ENCODE measurements at regions not wholly inside any gene's neighbourhood (a gene's known extent, or its start where the extent isn't known, plus 50 kb on each side); places are given as distances from the start of the nearest gene placed in this dataset.

- POLR2A ChIA-PET (ENCODE audit: partially characterized antibody), result no interaction called here
- TF ChIP-seq CHD1 (IDR thresholded peaks at IDR 0.05; ENCODE audit: low read depth, low read length), result no peak
- no peak for TF ChIP-seq USF2 (IDR thresholded peaks at IDR 0.05; ENCODE audit: low read length)
- no peak for TF ChIP-seq POLR2AphosphoS5 (IDR thresholded peaks at IDR 0.05; ENCODE audit: low read depth, low read length)
- TF ChIP-seq SRF (IDR thresholded peaks at IDR 0.05; ENCODE audit: low read depth, low read length), result no peak
- no peak for TF ChIP-seq TAF1 (IDR thresholded peaks at IDR 0.05; ENCODE audit: low read depth, low read length)
- no peak for TF ChIP-seq RAD21 (IDR thresholded peaks at IDR 0.05 in 1 of 2, conservative IDR thresholded peaks at IDR 0.05 in 1 of 2; ENCODE audit: low read depth in 2 of 2, low read length in 2 of 2)
- TF ChIP-seq KDM4A (IDR thresholded peaks at IDR 0.05; ENCODE audit: low read depth, low read length, severe bottlenecking), result no peak
- no peak for TF ChIP-seq HDAC6 (IDR thresholded peaks at IDR 0.05; ENCODE audit: low read depth, low read length)
- no peak for TF ChIP-seq POLR2A (IDR thresholded peaks at IDR 0.05; ENCODE audit: control extremely low read depth in 1 of 2, low read depth in 2 of 2, low read length in 2 of 2)
- no peak for TF ChIP-seq E2F6 (IDR thresholded peaks at IDR 0.05)
- no peak for TF ChIP-seq SUZ12 (IDR thresholded peaks at IDR 0.05; ENCODE audit: low read length)
- no peak for TF ChIP-seq SIRT6 (IDR thresholded peaks at IDR 0.05; ENCODE audit: low read length)
These were observed 154.9 kb upstream of the KLF12 start for GRCh38 chr13:74289107-74289506.

More at GRCh38 chr13:74289107-74289506, 154.9 kb upstream of the KLF12 start:
- no peak overlapping the region for H4K5ac ChIP-seq (ENCODE audit: insufficient read length, low read depth, low read length)
- DNase-seq (ENCODE audit: low read depth in 1 of 2, low spot score in 2 of 2) (no peak), FAIRE-seq (no peak)
- H2BK12ac ChIP-seq (ENCODE audit: low read depth, low read length), result no peak overlapping the region
- no peak overlapping the region for H3K27ac ChIP-seq (ENCODE audit: low read depth, low read length)
- no peak overlapping the region for H2AK5ac ChIP-seq (ENCODE audit: low read depth, low read length)
- no peak overlapping the region for H3K14ac ChIP-seq (ENCODE audit: insufficient read length)
- H3K4me3 ChIP-seq (ENCODE audit: extremely low read depth in 1 of 4, insufficient read depth in 2 of 4, low read depth in 3 of 4, low read length in 4 of 4), result no peak overlapping the region
- H3K56ac ChIP-seq (replicated peaks; ENCODE audit: insufficient read length, low read depth, low read length), result no peak overlapping the region
- no peak overlapping the region for H3K4ac ChIP-seq (replicated peaks; ENCODE audit: insufficient read length, low read depth, low read length)
- no peaks in the 10 kb centered on the region; the same call in 1 of the 2 replicates for H3K23me2 ChIP-seq (ENCODE audit: low read depth, low read length)
- H3K79me2 ChIP-seq (ENCODE audit: control insufficient read depth in 1 of 2, insufficient read depth in 2 of 2, low read length in 2 of 2), result no peaks in the 10 kb centered on the region
- H3K9me3 ChIP-seq (ENCODE audit: insufficient read depth in 2 of 2, low read depth in 1 of 2, low read length in 1 of 2), result no peaks in the 10 kb centered on the region
- peaks cover 0 to 1% (median 0%) of the 10 kb centered on the region in 4 experiments; a peak in 1 of 7 replicates for H3K27me3 ChIP-seq (replicated peaks in 1 of 4; ENCODE audit: control insufficient read depth in 3 of 4, extremely low read depth in 1 of 4, insufficient read depth in 3 of 4, low read length in 3 of 4)
- no peak overlapping the region for H2BK20ac ChIP-seq (ENCODE audit: low read length)
- H2AFZ ChIP-seq (ENCODE audit: low read length), result no peak overlapping the region
- H2BK15ac ChIP-seq (ENCODE audit: low read length), result no peak overlapping the region
- no peaks in the 10 kb centered on the region for H3K79me1 ChIP-seq (ENCODE audit: low read depth, low read length)
- H3K23ac ChIP-seq (ENCODE audit: insufficient read length), result no peak overlapping the region
- no peak overlapping the region for H2BK5ac ChIP-seq (ENCODE audit: low read depth, low read length)
- no peak overlapping the region for H3K18ac ChIP-seq (ENCODE audit: extremely low read depth, low read length)
- H2BK120ac ChIP-seq (replicated peaks; ENCODE audit: low read depth, low read length), result no peak overlapping the region
- no peaks in the 10 kb centered on the region for H4K20me1 ChIP-seq (replicated peaks in 1 of 2; ENCODE audit: control insufficient read depth in 1 of 2, insufficient read depth in 2 of 2, low read length in 2 of 2)
- no peak overlapping the region for H4K8ac ChIP-seq (ENCODE audit: extremely low read depth, insufficient read depth, low read length)
- H3K9ac ChIP-seq (replicated peaks in 1 of 4; ENCODE audit: extremely low read depth in 1 of 4, low read depth in 3 of 4, low read length in 3 of 4), result no peak overlapping the region; a peak in 1 of 7 replicates
- peaks cover 8 to 20% (median 16%) of the 10 kb centered on the region in 4 experiments; a peak in 6 of 7 replicates for H3K4me1 ChIP-seq (replicated peaks in 1 of 4; ENCODE audit: control insufficient read depth in 3 of 4, insufficient read depth in 4 of 4, low read length in 3 of 4)
- CTCF ChIA-PET (ENCODE audit: partially characterized antibody), result interaction anchor here (0.6 to 1.5 kb wide), 5 partner anchors 253 to 962 kb away, joined by 3 read pairs; no protein-coding TSS in a partner anchor
- WGBS, 2 experiments (ENCODE audit: extremely low coverage in 1 of 2, insufficient coverage in 1 of 2, insufficient read length in 1 of 2, insufficient replicate concordance in 2 of 2, low coverage in 1 of 2, low lambda C conversion rate in 2 of 2, missing lambda C conversion rate in 1 of 2), result 87% methylated on average over 7 of the region's 7 CpGs; no CpG with 5 or more reads in 1 of the 2 experiments
- no peak overlapping the region for H4K91ac ChIP-seq (replicated peaks; ENCODE audit: insufficient read length, low read length)
- H3K36me3 ChIP-seq (ENCODE audit: control insufficient read depth in 2 of 4, insufficient read depth in 4 of 4, low read length in 3 of 4), result no peaks in the 10 kb centered on the region
- H3K4me2 ChIP-seq (ENCODE audit: insufficient read depth in 1 of 2, low read depth in 2 of 2, low read length in 2 of 2), result no peak overlapping the region
